OCI-LY7 (cell line): ENCODE measurements at regions not wholly inside any gene's neighbourhood (a gene's known extent, or its start where the extent isn't known, plus 50 kb on each side); places are given as distances from the start of the nearest gene placed in this dataset.

Source experiments
- BruUV-seq: library from RNA; stranded (reverse); fragments of 400-500 nt; replicated peaks from 2 replicates; lab custom pipeline; 2021; lab: Mats Ljungman, UMichigan
- CTCF ChIA-PET: fragments of 300-600 bp; sonication (Branson Sonifier 250); formaldehyde crosslinking; loops from one replicate; lab custom pipeline; 2022; ENCODE audit warnings: antibody characterized with exemption; ENCODE audit not compliant: unreplicated experiment; lab: Charles Lee
- POLR2A ChIA-PET: fragments of 300-600 bp; sonication (Branson Sonifier 250); formaldehyde crosslinking; loops from one replicate; lab custom pipeline; 2022; ENCODE audit warnings: antibody characterized with exemption; lab: Charles Lee
- DNase-seq: peaks from one replicate; pipeline ENCODE4 v3.0.0-alpha.2; 2015; ENCODE audit warnings: low spot score
- H2AFZ ChIP-seq: fragments of 200-600 bp; sonication (generic), shearing (Covaris generic); 2 replicates; pipeline ENCODE4 v1.6.1; 2014; ENCODE audit warnings: mild to moderate bottlenecking, antibody characterized with exemption, low read length, moderate library complexity
- H3K27ac ChIP-seq: fragments of 200-600 bp; sonication (generic); 2 replicates; pipeline ENCODE4 v1.5.1; 2014; ENCODE audit warnings: mixed run types, low read depth, mild to moderate bottlenecking, moderate library complexity, low read length, inconsistent platforms; ENCODE audit not compliant: poor library complexity, severe bottlenecking
- H3K36me3 ChIP-seq: fragments of 200-600 bp; sonication (generic); 2 replicates; pipeline ENCODE4 v1.6.1; 2014; ENCODE audit warnings: mild to moderate bottlenecking, antibody characterized with exemption, low read length, moderate library complexity, mixed read lengths; ENCODE audit not compliant: insufficient read depth
- H3K4me1 ChIP-seq: fragments of 200-600 bp; sonication (generic); 2 replicates; pipeline ENCODE4 v1.5.1; 2014; ENCODE audit warnings: mild to moderate bottlenecking, low read length; ENCODE audit not compliant: insufficient read depth, poor library complexity, severe bottlenecking
- H3K4me2 ChIP-seq: fragments of 200-600 bp; sonication (generic); 2 replicates; pipeline ENCODE4 v1.6.1; 2014; ENCODE audit warnings: mild to moderate bottlenecking, low read length
- H3K4me3 ChIP-seq: fragments of 200-600 bp; sonication (generic); 2 replicates; pipeline ENCODE4 v1.5.1; 2014; ENCODE audit warnings: mild to moderate bottlenecking, low read depth, low read length; ENCODE audit not compliant: poor library complexity, severe bottlenecking
- H3K79me2 ChIP-seq: fragments of 200-600 bp; sonication (generic); 2 replicates; pipeline ENCODE4 v1.6.1; 2016; ENCODE audit warnings: low read depth, mild to moderate bottlenecking, low read length, moderate library complexity, mixed read lengths; ENCODE audit not compliant: insufficient read depth
- H3K9me2 ChIP-seq: fragments of 200-600 bp; sonication (generic); 2 replicates; pipeline ENCODE4 v1.6.1; 2016; ENCODE audit warnings: mild to moderate bottlenecking, low read length, mixed read lengths; ENCODE audit not compliant: insufficient read depth
- H3K9me3 ChIP-seq: fragments of 200-600 bp; sonication (generic); 2 replicates; pipeline ENCODE4 v1.6.1; 2014; ENCODE audit warnings: mild to moderate bottlenecking, mixed run types, low read length, mixed read lengths
- H4K20me1 ChIP-seq: fragments of 200-600 bp; sonication (generic); 2 replicates; pipeline ENCODE4 v1.6.1; 2014; ENCODE audit warnings: mild to moderate bottlenecking, antibody characterized with exemption, low read length, moderate library complexity, mixed read lengths; ENCODE audit not compliant: insufficient read depth
- EZH2phosphoT487 ChIP-seq: fragments of 200-600 bp; sonication (generic); IDR thresholded peaks from 2 replicates; pipeline ENCODE4 v1.6.1; 2018; ENCODE audit warnings: low read depth, borderline replicate concordance, mild to moderate bottlenecking, mixed run types, antibody characterized with exemption, low read length, moderate library complexity, mixed read lengths
- intact Hi-C: fragments of 100-400 bp; cut with micrococcal nuclease; formaldehyde crosslinking; loops from one replicate; pipeline ENCODE4 v1.10.0; 2022; ENCODE audit not compliant: unreplicated experiment
- TF ChIP-seq, protein P1 (sequence below): fragments of 200-600 bp; sonication (generic); conservative IDR thresholded peaks from 2 replicates; pipeline ENCODE4 v1.5.1; 2014; ENCODE audit warnings: mild to moderate bottlenecking, antibody characterized with exemption, low read length, moderate library complexity, mixed read lengths

DNA sequence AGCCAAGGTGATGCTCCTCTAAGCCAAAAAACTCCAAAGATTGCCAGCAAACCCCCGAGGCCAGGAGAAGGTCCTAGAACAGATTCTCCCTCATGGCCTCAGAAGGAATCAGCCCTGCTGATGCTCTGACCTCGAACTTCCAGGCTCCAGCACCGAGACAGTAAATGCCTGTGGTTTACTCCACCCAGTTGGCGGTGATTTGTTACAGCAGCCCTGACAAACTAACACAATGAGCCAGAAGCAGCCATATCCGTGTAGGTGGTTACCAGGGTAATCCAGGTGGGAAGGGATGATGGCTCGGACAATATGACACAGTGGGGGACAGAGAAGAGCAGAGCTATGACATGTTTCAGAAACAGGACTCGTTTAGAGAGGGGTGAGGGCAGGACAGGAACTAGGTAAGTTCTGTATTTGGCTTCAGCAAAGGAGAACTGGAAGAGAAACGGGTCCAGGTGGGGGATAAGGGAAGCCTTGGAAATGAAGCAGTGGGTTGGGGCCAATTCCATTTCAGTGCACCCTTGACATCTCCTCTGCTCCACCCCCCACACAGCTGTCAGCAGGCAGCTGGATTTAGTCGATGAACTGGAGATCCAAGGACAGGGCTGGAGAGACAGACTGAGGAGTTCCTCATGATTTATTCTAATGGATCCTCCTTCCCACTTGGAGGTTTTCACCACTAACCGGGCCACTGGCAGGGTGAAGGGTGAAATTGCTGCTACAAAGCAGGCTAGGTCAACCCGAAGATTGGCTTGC, 179.7 kb upstream of the SH3BP4 start:
- no peak overlapping the region for H3K4me3 ChIP-seq
- no peak overlapping the region for H3K27ac ChIP-seq
- DNase-seq, result no peak
- H3K9me2 ChIP-seq, result no peaks in the 10 kb centered on the region
- intact Hi-C loops, result no loop called here
- no peaks in the 10 kb centered on the region for H3K36me3 ChIP-seq
- BruUV-seq, result no TSS peak
- TF ChIP-seq, protein P1, sequence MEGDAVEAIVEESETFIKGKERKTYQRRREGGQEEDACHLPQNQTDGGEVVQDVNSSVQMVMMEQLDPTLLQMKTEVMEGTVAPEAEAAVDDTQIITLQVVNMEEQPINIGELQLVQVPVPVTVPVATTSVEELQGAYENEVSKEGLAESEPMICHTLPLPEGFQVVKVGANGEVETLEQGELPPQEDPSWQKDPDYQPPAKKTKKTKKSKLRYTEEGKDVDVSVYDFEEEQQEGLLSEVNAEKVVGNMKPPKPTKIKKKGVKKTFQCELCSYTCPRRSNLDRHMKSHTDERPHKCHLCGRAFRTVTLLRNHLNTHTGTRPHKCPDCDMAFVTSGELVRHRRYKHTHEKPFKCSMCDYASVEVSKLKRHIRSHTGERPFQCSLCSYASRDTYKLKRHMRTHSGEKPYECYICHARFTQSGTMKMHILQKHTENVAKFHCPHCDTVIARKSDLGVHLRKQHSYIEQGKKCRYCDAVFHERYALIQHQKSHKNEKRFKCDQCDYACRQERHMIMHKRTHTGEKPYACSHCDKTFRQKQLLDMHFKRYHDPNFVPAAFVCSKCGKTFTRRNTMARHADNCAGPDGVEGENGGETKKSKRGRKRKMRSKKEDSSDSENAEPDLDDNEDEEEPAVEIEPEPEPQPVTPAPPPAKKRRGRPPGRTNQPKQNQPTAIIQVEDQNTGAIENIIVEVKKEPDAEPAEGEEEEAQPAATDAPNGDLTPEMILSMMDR, result no peak
- TF ChIP-seq EZH2phosphoT487, result no peak
- H3K4me1 ChIP-seq, result no peaks in the 10 kb centered on the region
- no peaks in the 10 kb centered on the region for H3K79me2 ChIP-seq
- no peaks in the 10 kb centered on the region for H4K20me1 ChIP-seq
- no peak overlapping the region for H2AFZ ChIP-seq
- no peaks in the 10 kb centered on the region for H3K9me3 ChIP-seq
- ChIA-PET CTCF (no interaction called here), POLR2A (no interaction called here)
- H3K4me2 ChIP-seq, result no peak overlapping the region

DNA sequence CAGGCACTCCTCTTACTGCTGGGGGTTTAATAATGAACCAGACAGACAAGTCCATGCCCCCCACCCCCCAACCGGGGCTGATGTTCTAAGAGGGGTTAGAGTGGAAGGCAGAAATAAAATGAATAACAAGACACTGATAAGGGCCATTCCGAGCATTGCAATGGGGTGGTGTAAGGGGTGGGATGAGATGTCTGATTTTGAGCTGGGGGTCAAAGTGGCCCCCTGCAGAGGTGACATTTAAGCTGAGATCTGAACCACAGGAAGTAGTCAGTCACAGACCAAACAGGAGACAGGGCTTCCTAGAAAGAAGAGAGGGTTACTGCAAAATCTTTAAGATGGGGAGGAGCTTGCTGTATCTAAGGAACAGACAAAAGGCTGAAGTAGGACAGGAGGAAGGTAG, 180.6 kb upstream of the SH3BP4 start:
- no peaks in the 10 kb centered on the region for H3K9me2 ChIP-seq
- H4K20me1 ChIP-seq, result no peaks in the 10 kb centered on the region
- H3K36me3 ChIP-seq, result no peaks in the 10 kb centered on the region
- ChIA-PET CTCF (no interaction called here), POLR2A (no interaction called here)
- H3K4me3 ChIP-seq, result no peak overlapping the region
- H3K4me2 ChIP-seq, result no peak overlapping the region
- no peaks in the 10 kb centered on the region for H3K79me2 ChIP-seq
- intact Hi-C loops, result no loop called here
- no peak overlapping the region for H3K27ac ChIP-seq
- DNase-seq, result no peak
- no peak overlapping the region for H2AFZ ChIP-seq
- H3K4me1 ChIP-seq, result no peaks in the 10 kb centered on the region
- no peak for TF ChIP-seq EZH2phosphoT487
- TF ChIP-seq, protein P1, result no peak
- no TSS peak for BruUV-seq
- no peaks in the 10 kb centered on the region for H3K9me3 ChIP-seq

DNA sequence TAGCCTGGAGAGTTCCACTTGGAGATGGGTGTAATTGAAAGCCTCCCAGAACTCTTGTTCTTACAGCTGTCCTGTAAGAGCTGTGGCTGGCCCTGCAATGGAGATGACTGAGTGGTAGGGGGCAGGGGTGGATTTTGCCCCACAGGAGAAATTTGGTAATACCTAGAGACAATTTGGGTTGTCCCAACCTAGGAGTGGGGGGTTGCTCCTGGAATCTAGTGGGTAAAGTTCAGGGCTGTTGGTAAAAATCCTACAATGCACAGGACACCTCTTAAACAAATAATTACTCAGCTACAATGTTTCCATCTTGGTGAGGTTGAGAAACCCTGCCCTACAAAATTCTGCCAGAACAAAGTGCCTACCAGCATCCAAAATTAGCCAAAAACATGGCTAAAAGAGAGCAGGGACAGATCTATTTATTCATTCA, 181.1 kb upstream of the SH3BP4 start:
- H3K36me3 ChIP-seq, result no peaks in the 10 kb centered on the region
- no peak for DNase-seq
- TF ChIP-seq EZH2phosphoT487, result no peak
- TF ChIP-seq, protein P1, result no peak
- BruUV-seq, result no TSS peak
- no peaks in the 10 kb centered on the region for H3K4me1 ChIP-seq
- H3K79me2 ChIP-seq, result no peaks in the 10 kb centered on the region
- H4K20me1 ChIP-seq, result no peaks in the 10 kb centered on the region
- no peak overlapping the region for H3K4me3 ChIP-seq
- H3K27ac ChIP-seq, result no peak overlapping the region
- no peak overlapping the region for H2AFZ ChIP-seq
- no peaks in the 10 kb centered on the region for H3K9me3 ChIP-seq
- H3K4me2 ChIP-seq, result no peak overlapping the region
- CTCF ChIA-PET, result no interaction called here
- POLR2A ChIA-PET, result no interaction called here
- intact Hi-C loops, result no loop called here
- H3K9me2 ChIP-seq, result no peaks in the 10 kb centered on the region
